Astrocyte of the cerebellum (primary cell): ENCODE measurements at regions not wholly inside any gene's neighbourhood (a gene's known extent, or its start where the extent isn't known, plus 50 kb on each side); places are given as distances from the start of the nearest gene placed in this dataset.

Experiments
- DNase-seq: peaks from one replicate; pipeline ENCODE4 v3.0.0-alpha.2; 2011; ENCODE audit warnings: low read depth
- H3K4me3 ChIP-seq: 2 replicates; pipeline ENCODE4 v1.5.1; 2011; ENCODE audit warnings: mild to moderate bottlenecking, low read depth, low read length, moderate library complexity
- in situ Hi-C: cut with HindIII; loops from 2 replicates; pipeline ENCODE4 v1.10.0; 2017; ENCODE audit warnings: low sequenced_read_pairs
- TF ChIP-seq, protein P1 (sequence below): IDR thresholded peaks from 2 replicates; pipeline ENCODE4 v1.5.1; 2012; ENCODE audit warnings: low read length, low read depth, moderate library complexity, mild to moderate bottlenecking; ENCODE audit errors: missing control alignments

DNA sequence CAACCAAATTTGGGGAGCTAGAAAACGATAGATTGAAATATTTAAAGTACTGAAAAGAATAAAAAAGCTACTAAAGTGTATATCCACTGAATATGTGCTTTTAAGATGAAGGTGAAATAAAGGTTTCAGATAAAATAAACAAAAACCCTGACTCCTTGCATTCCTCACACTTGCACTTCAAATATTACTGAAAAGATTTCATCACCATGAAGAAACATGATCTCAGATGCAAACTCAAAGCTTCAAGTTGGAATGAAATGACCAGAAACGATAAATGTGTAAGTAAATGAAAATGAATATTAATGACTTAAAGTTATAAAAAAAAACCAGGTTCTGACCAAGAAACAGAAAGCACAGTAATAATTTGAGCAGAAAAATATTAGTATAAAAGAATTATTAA, 1246.0 kb upstream of the ACVR2A start:
- in situ Hi-C loops = no loop called here
- no peak for DNase-seq
- TF ChIP-seq, protein P1, sequence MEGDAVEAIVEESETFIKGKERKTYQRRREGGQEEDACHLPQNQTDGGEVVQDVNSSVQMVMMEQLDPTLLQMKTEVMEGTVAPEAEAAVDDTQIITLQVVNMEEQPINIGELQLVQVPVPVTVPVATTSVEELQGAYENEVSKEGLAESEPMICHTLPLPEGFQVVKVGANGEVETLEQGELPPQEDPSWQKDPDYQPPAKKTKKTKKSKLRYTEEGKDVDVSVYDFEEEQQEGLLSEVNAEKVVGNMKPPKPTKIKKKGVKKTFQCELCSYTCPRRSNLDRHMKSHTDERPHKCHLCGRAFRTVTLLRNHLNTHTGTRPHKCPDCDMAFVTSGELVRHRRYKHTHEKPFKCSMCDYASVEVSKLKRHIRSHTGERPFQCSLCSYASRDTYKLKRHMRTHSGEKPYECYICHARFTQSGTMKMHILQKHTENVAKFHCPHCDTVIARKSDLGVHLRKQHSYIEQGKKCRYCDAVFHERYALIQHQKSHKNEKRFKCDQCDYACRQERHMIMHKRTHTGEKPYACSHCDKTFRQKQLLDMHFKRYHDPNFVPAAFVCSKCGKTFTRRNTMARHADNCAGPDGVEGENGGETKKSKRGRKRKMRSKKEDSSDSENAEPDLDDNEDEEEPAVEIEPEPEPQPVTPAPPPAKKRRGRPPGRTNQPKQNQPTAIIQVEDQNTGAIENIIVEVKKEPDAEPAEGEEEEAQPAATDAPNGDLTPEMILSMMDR = no peak
- no peak overlapping the region for H3K4me3 ChIP-seq

DNA sequence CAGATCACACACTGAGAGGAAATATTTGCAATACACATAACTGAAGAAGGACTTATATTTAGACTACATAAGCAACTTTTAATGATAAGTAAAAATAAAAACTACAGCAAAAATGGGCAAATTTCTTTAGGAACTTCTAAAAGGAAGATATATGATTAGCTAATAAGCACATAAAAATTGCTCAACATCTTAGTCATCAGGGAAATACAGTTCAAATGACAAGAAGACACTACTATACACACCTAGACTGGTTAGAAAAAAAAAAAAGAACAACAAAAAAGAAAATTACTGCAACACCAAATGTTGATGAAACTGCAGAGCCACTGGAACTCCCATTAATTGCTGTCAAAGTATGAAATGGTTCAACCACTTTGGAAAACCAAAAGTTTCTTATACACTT, 1247.5 kb upstream of the ACVR2A start:
- no peak for DNase-seq
- in situ Hi-C loops = no loop called here
- TF ChIP-seq, protein P1 = no peak
- H3K4me3 ChIP-seq = no peak overlapping the region

DNA sequence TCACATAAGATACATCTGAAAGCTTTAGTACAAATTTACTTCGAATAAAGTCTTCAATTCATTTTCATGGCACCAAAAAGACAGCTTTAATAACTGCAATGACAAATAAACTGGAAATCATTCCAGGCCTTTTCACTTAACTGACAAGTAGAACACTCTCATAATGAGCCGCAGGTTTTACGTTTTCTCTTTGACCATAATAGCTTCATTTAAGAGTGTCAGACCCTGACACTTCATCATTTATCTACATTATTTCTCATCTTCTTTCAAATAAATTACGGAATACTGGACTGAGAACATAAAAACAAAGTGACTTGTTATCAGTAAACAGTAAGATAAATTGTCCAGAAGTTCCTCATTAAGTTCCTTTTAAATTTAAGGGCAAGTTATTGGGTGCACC, 1252.9 kb upstream of the ACVR2A start:
- no peak overlapping the region for H3K4me3 ChIP-seq
- TF ChIP-seq, protein P1 = no peak
- in situ Hi-C loops = no loop called here
- no peak for DNase-seq

DNA sequence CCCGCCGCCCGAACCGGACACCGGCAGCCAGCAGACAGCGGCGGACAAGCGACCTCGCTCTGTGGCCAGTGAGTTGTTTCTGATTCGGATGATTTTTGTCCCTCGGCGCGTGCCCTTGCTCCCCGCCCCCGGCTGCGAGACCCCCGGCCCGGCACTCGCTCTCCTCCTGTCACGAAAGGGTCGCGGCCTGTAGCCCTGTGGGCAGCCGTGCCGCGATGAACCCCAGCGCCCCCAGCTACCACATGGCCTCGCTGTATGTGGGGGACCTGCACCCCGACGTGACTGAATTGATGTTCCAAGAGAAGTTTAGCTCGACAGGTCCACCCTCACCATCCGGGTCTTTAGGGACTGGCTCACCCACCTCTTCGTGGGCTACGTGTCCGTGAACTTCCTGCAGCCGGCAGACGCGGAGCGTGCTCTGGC, 1257.5 kb upstream of the ACVR2A start:
- in situ Hi-C loops = no loop called here
- no peak overlapping the region for H3K4me3 ChIP-seq
- TF ChIP-seq, protein P1 = no peak
- DNase-seq = no peak

DNA sequence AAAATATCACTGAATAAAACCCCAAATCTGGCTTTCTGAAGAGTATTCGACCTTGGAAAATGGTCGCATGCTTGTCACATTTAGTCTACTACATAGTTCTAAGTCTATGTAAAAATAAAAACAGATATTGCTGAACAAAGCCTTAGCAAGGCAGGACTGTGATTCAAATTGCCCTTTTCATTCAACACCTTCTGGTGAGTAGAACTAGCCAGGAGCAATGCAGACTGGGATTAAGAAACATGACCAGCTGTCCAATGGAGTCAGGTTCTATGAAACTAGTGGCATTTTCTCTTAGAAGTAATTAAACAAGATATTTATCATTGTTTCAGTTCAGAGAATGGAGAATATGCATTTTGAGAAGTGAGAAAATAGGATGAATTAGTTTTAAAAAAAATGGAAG, 1260.5 kb upstream of the ACVR2A start:
- in situ Hi-C loops = no loop called here
- H3K4me3 ChIP-seq = no peak overlapping the region
- no peak for DNase-seq
- TF ChIP-seq, protein P1 = no peak

DNA sequence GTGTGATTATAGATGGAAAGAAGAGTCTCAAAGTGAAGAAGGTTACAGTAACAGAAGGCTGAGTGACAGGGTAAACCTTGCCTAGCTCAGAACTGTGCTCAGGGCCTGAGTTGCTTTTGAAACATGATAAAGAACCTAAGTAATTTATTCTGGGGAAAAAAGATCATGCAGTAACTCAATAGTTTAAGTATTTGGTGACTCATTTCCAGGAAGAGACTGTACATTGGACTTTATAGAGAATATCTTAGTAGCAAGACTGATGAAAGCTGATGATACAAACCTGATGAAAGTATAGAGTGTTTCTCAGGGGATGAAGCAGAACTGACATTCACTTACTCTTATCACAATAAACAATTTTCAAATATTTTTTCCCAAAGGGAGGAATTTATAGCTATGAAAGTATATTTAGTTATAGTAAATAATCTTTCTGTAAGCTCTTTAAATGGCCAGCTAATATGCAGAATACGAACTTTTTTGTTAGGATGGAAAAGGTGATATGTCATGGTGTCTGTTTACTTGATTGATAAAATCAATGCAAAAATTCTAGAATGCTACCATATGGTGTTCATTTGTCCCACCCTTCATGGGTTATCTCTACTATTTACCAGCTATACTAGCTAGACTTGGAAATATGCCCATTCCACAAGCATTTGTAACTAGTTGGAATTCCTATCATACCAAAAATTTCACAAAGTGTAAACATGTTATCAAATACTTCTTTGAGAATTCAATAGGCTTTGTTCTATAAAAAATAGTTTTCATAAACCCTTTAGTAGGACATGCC, 1265.5 kb upstream of the ACVR2A start:
- TF ChIP-seq, protein P1 = no peak
- no peak overlapping the region for H3K4me3 ChIP-seq
- DNase-seq = no peak
- in situ Hi-C loops = no loop called here
